ENCODE measurements at regions not wholly inside any gene's neighbourhood (a gene's known extent, or its start where the extent isn't known, plus 50 kb on each side); places are given as distances from the start of the nearest gene placed in this dataset.

- ChIA-PET CTCF (interaction anchor here (3.1 kb wide), 1 partner anchor 61 kb away, joined by 9 read pairs; the partner anchor contains the start of gene CCBE1), POLR2A (no interaction called here)
- Histone ChIP-seq H3K4me3 (no peak overlapping the region), H3K4me1 (no peaks in the 10 kb centered on the region), H3K4me2 (no peak overlapping the region), H3K27ac (no peak overlapping the region), H3K9me3 (no peaks in the 10 kb centered on the region)
- no peak for ATAC-seq
- FAIRE-seq, result no peak
- TF ChIP-seq EHMT2 (IDR thresholded peaks at IDR 0.05; ENCODE audit: low read depth), result no peak
- TF ChIP-seq CEBPB (IDR thresholded peaks at IDR 0.05), result no peak
- no peak for TF ChIP-seq CBX8 (IDR thresholded peaks at IDR 0.05)
- TF ChIP-seq KDM5A (IDR thresholded peaks at IDR 0.05), result no peak
- no peak for TF ChIP-seq CTCF (IDR thresholded peaks at IDR 0.05)
- no peak for TF ChIP-seq RNF2 (IDR thresholded peaks at IDR 0.05; ENCODE audit: borderline replicate concordance, low read depth)
- TF ChIP-seq SMC3 (IDR thresholded peaks at IDR 0.05), result no peak
- no peak for TF ChIP-seq EHF (CRISPR knock-in tag; IDR thresholded peaks at IDR 0.05)
- TF ChIP-seq USF2 (IDR thresholded peaks at IDR 0.05), result no peak
- TF ChIP-seq FOSL2 (IDR thresholded peaks at IDR 0.05), result no peak
- TF ChIP-seq FOSL2 (CRISPR knock-in tag; IDR thresholded peaks at IDR 0.05), result no peak
- no peak for TF ChIP-seq BHLHE40 (IDR thresholded peaks at IDR 0.05; ENCODE audit: low read depth, low read length)
- no peak for DNase-seq (ENCODE audit: low read depth in 1 of 2, low spot score in 1 of 2)
- 69% methylated on average over 3 of the region's 3 CpGs for WGBS (ENCODE audit: missing lambda C conversion rate)
Observed at GRCh38 chr18:59758837-59759236, 61.6 kb upstream of the CCBE1 start.

- DNase-seq (ENCODE audit: low read depth in 1 of 2, low spot score in 1 of 2), result no peak
- Histone ChIP-seq H3K4me3 (no peak overlapping the region), H3K4me1 (no peaks in the 10 kb centered on the region), H3K9me3 (no peaks in the 10 kb centered on the region), H3K4me2 (no peak overlapping the region), H3K27ac (no peak overlapping the region)
- TF ChIP-seq POLR2AphosphoS2 (conservative IDR thresholded peaks at IDR 0.05; ENCODE audit: low read length), result no peak
- no peak for TF ChIP-seq MYC (IDR thresholded peaks at IDR 0.05; ENCODE audit: borderline replicate concordance, low read length)
- no peak for TF ChIP-seq PBX3 (IDR thresholded peaks at IDR 0.05)
- no peak for TF ChIP-seq KDM5A (IDR thresholded peaks at IDR 0.05)
- TF ChIP-seq MAFK (IDR thresholded peaks at IDR 0.05; ENCODE audit: partially characterized antibody), result no peak
- TF ChIP-seq ZC3H11A (IDR thresholded peaks at IDR 0.05), result no peak
- TF ChIP-seq NFE2L2 (conservative IDR thresholded peaks at IDR 0.05; ENCODE audit: low read length), result no peak
- TF ChIP-seq NR3C1 (IDR thresholded peaks at IDR 0.05), result no peak
- TF ChIP-seq SMC3 (IDR thresholded peaks at IDR 0.05), result no peak
- no peak for TF ChIP-seq BHLHE40 (IDR thresholded peaks at IDR 0.05; ENCODE audit: low read depth, low read length)
- no peak for FAIRE-seq
- no peak for ATAC-seq
- ChIA-PET POLR2A (no interaction called here), CTCF (no interaction called here)
- 29% methylated on average over 2 of the region's 2 CpGs for WGBS (ENCODE audit: missing lambda C conversion rate)
Observed at GRCh38 chr18:59758106-59758505, 60.9 kb upstream of the CCBE1 start.

- no peak for TF ChIP-seq ESRRA (IDR thresholded peaks at IDR 0.05; ENCODE audit: borderline replicate concordance, low read length)
- TF ChIP-seq JUNB (IDR thresholded peaks at IDR 0.05), result no peak
- no peak for TF ChIP-seq SMC3 (IDR thresholded peaks at IDR 0.05)
- no peak for TF ChIP-seq HOXB5 (CRISPR knock-in tag; IDR thresholded peaks at IDR 0.05)
- no peak for TF ChIP-seq NFE2L2 (conservative IDR thresholded peaks at IDR 0.05; ENCODE audit: low read length)
- no peak for TF ChIP-seq KDM1A (IDR thresholded peaks at IDR 0.05; ENCODE audit: low read depth)
- no peak for TF ChIP-seq ELK1 (IDR thresholded peaks at IDR 0.05; ENCODE audit: low read depth, low read length)
- no peak for TF ChIP-seq RNF2 (IDR thresholded peaks at IDR 0.05; ENCODE audit: borderline replicate concordance, low read depth)
- no peak for TF ChIP-seq SREBF2 (IDR thresholded peaks at IDR 0.05)
- no peak for TF ChIP-seq HDAC2 (IDR thresholded peaks at IDR 0.05)
- TF ChIP-seq FOXS1 (CRISPR knock-in tag; IDR thresholded peaks at IDR 0.05), result no peak
- TF ChIP-seq FOSL2 (IDR thresholded peaks at IDR 0.05), result no peak
- TF ChIP-seq FOSL2 (CRISPR knock-in tag; IDR thresholded peaks at IDR 0.05), result no peak
- no peak for TF ChIP-seq NR3C1 (IDR thresholded peaks at IDR 0.05)
- no peak for TF ChIP-seq ZC3H11A (IDR thresholded peaks at IDR 0.05)
- TF ChIP-seq EP300 (IDR thresholded peaks at IDR 0.05), result no peak
- no peak for TF ChIP-seq MYC (IDR thresholded peaks at IDR 0.05; ENCODE audit: borderline replicate concordance, low read length)
- WGBS (ENCODE audit: missing lambda C conversion rate), result 53% methylated on average over 1 of the region's 1 CpG
- ChIA-PET POLR2A (no interaction called here), CTCF (interaction anchor here (0.8 to 1.8 kb wide), 2 partner anchors 16 to 56 kb away, joined by 3 to 12 read pairs; partner anchors contain the start of gene CCBE1)
- ATAC-seq (no peak), FAIRE-seq (no peak), DNase-seq (ENCODE audit: low read depth in 1 of 2, low spot score in 1 of 2) (no peak)
- Histone ChIP-seq H3K9me3 (no peaks in the 10 kb centered on the region), H3K27ac (no peak overlapping the region), H3K4me2 (no peak overlapping the region), H3K4me3 (no peak overlapping the region), H3K4me1 (peaks cover 15% of the 10 kb centered on the region; the same call in 2 of the 3 replicates)
Observed at GRCh38 chr18:59752666-59753065, 55.4 kb upstream of the CCBE1 start.
